ENCODE measurements at regions not wholly inside any gene's neighbourhood (a gene's known extent, or its start where the extent isn't known, plus 50 kb on each side); places are given as distances from the start of the nearest gene placed in this dataset.
"Not testable (repeated sequence)": the region's sequence is repeated elsewhere in the genome, so short reads cannot be mapped to it uniquely, and the experiment has no call there.

- not testable (repeated sequence) for H3K4me1 Mint-ChIP-seq, DNase-seq
These were observed 178.0 kb upstream of the GALNT15 start for GRCh38 chr3:15996496-15996895.

GRCh38 chr3:15997274-15997943 lies 177.1 kb upstream of the GALNT15 start:
- H3K4me1 Mint-ChIP-seq: no peaks in the 10 kb centered on the region
- no peak for DNase-seq
- peaks cover 3 to 16% (median 9%) of the 10 kb centered on the region in 7 donors for H3K9me3 Mint-ChIP-seq
- peaks cover 0 to 9% (median 0%) of the 10 kb centered on the region in 3 donors for H3K27me3 Mint-ChIP-seq
- H3K4me3 Mint-ChIP-seq: no peak overlapping the region
- no peak overlapping the region for H3K27ac Mint-ChIP-seq
- no peak for ATAC-seq (ENCODE audit: low read depth in 2 of 2)
- H3K36me3 Mint-ChIP-seq: peaks cover 13 to 25% of the 10 kb centered on the region in 2 donors

More at GRCh38 chr3:15996496-15996895, 178.0 kb upstream of the GALNT15 start:
- not testable (repeated sequence) for ATAC-seq (ENCODE audit: low read depth in 2 of 2); H3K27ac Mint-ChIP-seq; H3K4me3 Mint-ChIP-seq; H3K27me3 Mint-ChIP-seq
- peaks cover 13 to 25% of the 10 kb centered on the region in 2 donors for H3K36me3 Mint-ChIP-seq
- H3K9me3 Mint-ChIP-seq: peaks cover 6 to 22% (median 11%) of the 10 kb centered on the region in 7 donors

GRCh38 chr3:15998911-15999310 lies 175.6 kb upstream of the GALNT15 start:
- no peak overlapping the region for H3K4me3 Mint-ChIP-seq
- no peak for DNase-seq
- H3K9me3 Mint-ChIP-seq: peaks cover 3 to 13% (median 6%) of the 10 kb centered on the region in 7 donors
- ATAC-seq (ENCODE audit: low read depth in 2 of 2): no peak
- H3K4me1 Mint-ChIP-seq: no peaks in the 10 kb centered on the region
- H3K27me3 Mint-ChIP-seq: peaks cover 0 to 5% (median 0%) of the 10 kb centered on the region in 3 donors
- peaks cover 4 to 24% of the 10 kb centered on the region in 2 donors for H3K36me3 Mint-ChIP-seq
- H3K27ac Mint-ChIP-seq: no peak overlapping the region

GRCh38 chr3:16004812-16005211 lies 169.7 kb upstream of the GALNT15 start:
- no peak overlapping the region for H3K27ac Mint-ChIP-seq
- no peak for ATAC-seq (ENCODE audit: low read depth in 2 of 2)
- no peak for DNase-seq

GRCh38 chr3:16011376-16011775 lies 163.1 kb upstream of the GALNT15 start:
- peaks cover 0 to 4% (median 0%) of the 10 kb centered on the region in 3 donors for H3K27me3 Mint-ChIP-seq
- peaks cover 0 to 19% (median 12%) of the 10 kb centered on the region in 7 donors for H3K9me3 Mint-ChIP-seq
- ATAC-seq (ENCODE audit: low read depth in 2 of 2) (no peak), DNase-seq (no peak)
- no peak overlapping the region for H3K4me3 Mint-ChIP-seq
- no peak overlapping the region for H3K27ac Mint-ChIP-seq
- H3K4me1 Mint-ChIP-seq: no peaks in the 10 kb centered on the region
- peaks cover 0 to 9% of the 10 kb centered on the region in 2 donors for H3K36me3 Mint-ChIP-seq

More at GRCh38 chr3:16004812-16005211, 169.7 kb upstream of the GALNT15 start:
- no peak overlapping the region for H3K4me3 Mint-ChIP-seq
- H3K9me3 Mint-ChIP-seq: peaks cover 4 to 25% (median 12%) of the 10 kb centered on the region in 7 donors
- H3K4me1 Mint-ChIP-seq: no peaks in the 10 kb centered on the region
- H3K27me3 Mint-ChIP-seq: peaks cover 0 to under 1% (median 0%) of the 10 kb centered on the region in 3 donors
- H3K36me3 Mint-ChIP-seq: peaks cover 9 to 14% of the 10 kb centered on the region in 2 donors

- no peak overlapping the region for H3K27ac Mint-ChIP-seq
- no peak for DNase-seq
- H3K4me1 Mint-ChIP-seq: no peaks in the 10 kb centered on the region
- H3K9me3 Mint-ChIP-seq: peaks cover 0 to 14% (median 8%) of the 10 kb centered on the region in 7 donors
- peaks cover 0 to 9% of the 10 kb centered on the region in 2 donors for H3K36me3 Mint-ChIP-seq
- no peak for ATAC-seq (ENCODE audit: low read depth in 2 of 2)
- H3K27me3 Mint-ChIP-seq: peaks cover 0 to 4% (median 0%) of the 10 kb centered on the region in 3 donors
- no peak overlapping the region for H3K4me3 Mint-ChIP-seq
These were observed 162.4 kb upstream of the GALNT15 start for GRCh38 chr3:16012086-16012485.

- no peak overlapping the region for H3K27ac Mint-ChIP-seq
- H3K9me3 Mint-ChIP-seq: peaks cover 0 to 4% (median 2%) of the 10 kb centered on the region in 7 donors
- peaks cover 0 to 4% (median 0%) of the 10 kb centered on the region in 3 donors for H3K27me3 Mint-ChIP-seq
- no peaks in the 10 kb centered on the region for H3K36me3 Mint-ChIP-seq
- no peak for DNase-seq
- H3K4me1 Mint-ChIP-seq: no peaks in the 10 kb centered on the region
- H3K4me3 Mint-ChIP-seq: no peak overlapping the region
- ATAC-seq (ENCODE audit: low read depth in 2 of 2): no peak
These were observed 160.9 kb upstream of the GALNT15 start for GRCh38 chr3:16013568-16013967.

GRCh38 chr3:16021801-16022200 lies 152.7 kb upstream of the GALNT15 start:
- H3K27me3 Mint-ChIP-seq; DNase-seq; H3K4me3 Mint-ChIP-seq; H3K4me1 Mint-ChIP-seq; H3K27ac Mint-ChIP-seq; H3K9me3 Mint-ChIP-seq; ATAC-seq (ENCODE audit: low read depth in 2 of 2): not testable (repeated sequence)
- peaks cover 0 to 15% of the 10 kb centered on the region in 2 donors for H3K36me3 Mint-ChIP-seq

- Mint-ChIP-seq H3K36me3 (peaks cover 0 to 15% of the 10 kb centered on the region in 2 donors), H3K27me3 (peaks cover 0 to 19% (median 7%) of the 10 kb centered on the region in 3 donors)
- ATAC-seq (ENCODE audit: low read depth in 2 of 2); DNase-seq; H3K9me3 Mint-ChIP-seq; H3K27ac Mint-ChIP-seq; H3K4me3 Mint-ChIP-seq; H3K4me1 Mint-ChIP-seq: not testable (repeated sequence)
These were observed 150.6 kb upstream of the GALNT15 start for GRCh38 chr3:16023881-16024280.

GRCh38 chr3:16024548-16024947 lies 149.9 kb upstream of the GALNT15 start:
- DNase-seq: no peak
- no peaks in the 10 kb centered on the region for H3K4me1 Mint-ChIP-seq
- ATAC-seq (ENCODE audit: low read depth in 2 of 2): no peak
- H3K27ac Mint-ChIP-seq: no peak overlapping the region
- peaks cover 0 to 9% (median 5%) of the 10 kb centered on the region in 7 donors for H3K9me3 Mint-ChIP-seq
- peaks cover 0 to 19% (median 7%) of the 10 kb centered on the region in 3 donors for H3K27me3 Mint-ChIP-seq
- H3K4me3 Mint-ChIP-seq: no peak overlapping the region
- peaks cover 0 to 15% of the 10 kb centered on the region in 2 donors for H3K36me3 Mint-ChIP-seq

- no peak for ATAC-seq (ENCODE audit: low read depth in 2 of 2)
- peaks cover 7 to 22% (median 8%) of the 10 kb centered on the region in 3 donors for H3K27me3 Mint-ChIP-seq
These were observed 147.7 kb upstream of the GALNT15 start for GRCh38 chr3:16026753-16027152.

GRCh38 chr3:16028604-16029003 lies 145.9 kb upstream of the GALNT15 start:
- H3K9me3 Mint-ChIP-seq: peaks cover 0 to 5% (median 3%) of the 10 kb centered on the region in 7 donors
- DNase-seq (no peak), ATAC-seq (ENCODE audit: low read depth in 2 of 2) (no peak)
- no peaks in the 10 kb centered on the region for H3K4me1 Mint-ChIP-seq
- H3K27ac Mint-ChIP-seq: no peak overlapping the region
- H3K4me3 Mint-ChIP-seq: no peak overlapping the region
- peaks cover 0 to 6% of the 10 kb centered on the region in 2 donors for H3K36me3 Mint-ChIP-seq
- peaks cover 0 to 22% (median 8%) of the 10 kb centered on the region in 3 donors for H3K27me3 Mint-ChIP-seq

More at GRCh38 chr3:16026753-16027152, 147.7 kb upstream of the GALNT15 start:
- Mint-ChIP-seq H3K9me3 (peaks cover 0 to 9% (median 5%) of the 10 kb centered on the region in 7 donors), H3K36me3 (peaks cover 0 to 15% of the 10 kb centered on the region in 2 donors), H3K4me3 (no peak overlapping the region), H3K27ac (no peak overlapping the region), H3K4me1 (no peaks in the 10 kb centered on the region)
- DNase-seq: no peak

GRCh38 chr3:16030342-16030741 lies 144.1 kb upstream of the GALNT15 start:
- peaks cover 0 to 22% (median 8%) of the 10 kb centered on the region in 3 donors for H3K27me3 Mint-ChIP-seq
- no peak overlapping the region for H3K27ac Mint-ChIP-seq
- DNase-seq: no peak
- H3K4me3 Mint-ChIP-seq: no peak overlapping the region
- no peaks in the 10 kb centered on the region for H3K4me1 Mint-ChIP-seq
- ATAC-seq (ENCODE audit: low read depth in 2 of 2): no peak
- no peaks in the 10 kb centered on the region for H3K9me3 Mint-ChIP-seq
- no peaks in the 10 kb centered on the region for H3K36me3 Mint-ChIP-seq

- Mint-ChIP-seq H3K27me3 (peaks cover 10 to 22% (median 10%) of the 10 kb centered on the region in 3 donors), H3K9me3 (no peaks in the 10 kb centered on the region), H3K27ac (no peak overlapping the region), H3K4me3 (no peak overlapping the region), H3K36me3 (no peaks in the 10 kb centered on the region), H3K4me1 (no peaks in the 10 kb centered on the region)
- ATAC-seq (ENCODE audit: low read depth in 2 of 2) (no peak), DNase-seq (no peak)
These were observed 143.0 kb upstream of the GALNT15 start for GRCh38 chr3:16031434-16031833.
